ENCODE measurements at regions not wholly inside any gene's neighbourhood (a gene's known extent, or its start where the extent isn't known, plus 50 kb on each side); places are given as distances from the start of the nearest gene placed in this dataset.
"Not testable (repeated sequence)": the region's sequence is repeated elsewhere in the genome, so short reads cannot be mapped to it uniquely, and the experiment has no call there.

DNA sequence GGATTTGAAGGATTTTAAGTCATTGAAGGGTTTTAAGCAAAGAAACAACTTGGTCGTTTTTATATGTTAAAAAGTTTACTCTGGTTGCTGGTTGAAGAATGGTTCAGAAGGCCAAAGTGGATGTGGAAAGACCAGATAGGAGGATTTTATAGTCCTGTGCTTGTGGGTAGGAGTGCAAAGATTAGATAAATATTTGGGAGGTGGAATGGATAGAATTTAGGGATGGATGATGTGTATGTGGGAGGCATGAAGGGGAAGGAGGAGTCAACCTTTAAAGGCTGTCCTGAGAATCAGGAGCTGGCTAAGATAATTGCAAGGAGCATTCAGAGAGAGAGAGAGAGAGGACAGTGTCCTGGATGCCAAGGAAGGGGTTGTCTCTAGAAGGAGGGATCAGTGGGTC lies 190.1 kb upstream of the SPRED2 start:
- DNase-seq = no peak

GRCh38 chr2:65620524-65620923 lies 188.1 kb upstream of the SPRED2 start:
- DNase-seq = no peak

DNA sequence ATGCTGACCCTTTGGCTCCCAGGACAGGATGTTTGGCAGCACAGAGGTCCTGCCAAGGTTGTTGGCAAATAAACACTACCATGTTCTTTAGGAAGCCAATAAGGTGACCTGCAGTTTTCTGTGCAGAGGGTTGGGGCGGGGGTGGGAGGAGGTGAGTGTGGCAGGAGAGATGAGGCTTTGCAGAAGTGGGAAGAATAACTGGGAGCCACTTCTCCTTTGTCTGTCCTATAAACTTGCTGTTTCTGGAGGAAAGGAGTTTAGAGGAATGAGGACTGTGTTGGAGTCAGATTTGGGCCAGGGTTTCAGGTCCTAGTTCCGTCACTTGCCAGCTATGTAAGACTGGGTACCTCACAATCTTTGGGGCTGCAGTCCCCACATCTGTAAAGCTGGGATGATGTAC lies 187.6 kb upstream of the SPRED2 start:
- DNase-seq = no peak

DNA sequence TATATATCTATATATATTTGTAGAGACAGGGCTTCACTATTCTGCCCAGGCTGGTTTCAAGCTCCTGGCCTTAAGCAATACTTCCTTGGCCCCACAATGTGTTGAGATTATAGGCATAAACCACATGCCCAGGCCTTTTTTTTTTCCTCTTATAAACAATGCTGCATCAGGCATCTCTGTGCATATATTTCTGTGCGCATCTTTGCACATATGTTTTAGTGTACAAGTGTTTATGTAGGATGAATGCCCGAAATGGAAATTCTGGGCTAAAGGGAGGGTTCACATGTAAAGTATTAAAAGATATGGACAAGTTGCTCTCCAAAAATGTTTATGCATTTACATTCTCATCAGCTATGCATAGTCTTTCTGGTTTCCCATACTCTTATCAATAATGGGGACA lies 183.2 kb upstream of the SPRED2 start:
- DNase-seq = no peak

DNA sequence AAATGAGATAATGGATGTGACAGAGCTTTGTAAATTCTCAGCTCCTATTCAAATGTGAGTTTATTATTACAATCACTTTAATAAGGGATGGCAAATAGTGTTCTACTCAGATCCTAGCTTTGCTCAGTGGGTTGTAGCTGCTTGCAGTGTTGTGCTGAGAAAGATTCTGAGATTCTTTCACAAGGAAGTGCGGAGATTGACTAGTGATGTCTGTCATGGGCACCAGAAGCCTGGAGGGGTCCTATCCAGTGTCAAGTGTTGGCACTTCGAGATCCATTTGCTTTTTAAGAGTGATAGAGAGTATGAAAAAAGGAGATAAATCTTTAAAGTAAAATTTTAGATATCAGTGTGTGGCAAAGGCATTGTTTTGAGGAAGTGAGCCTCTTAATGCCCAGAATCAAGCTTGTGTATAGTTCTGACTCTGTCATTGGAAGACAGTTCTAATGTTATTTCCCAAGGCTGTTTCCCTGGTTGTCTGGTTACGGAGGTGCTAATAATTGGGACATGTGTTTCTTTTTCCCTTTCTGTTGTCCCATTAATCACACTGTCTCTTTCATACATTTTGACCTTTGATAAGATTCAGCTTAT lies 181.7 kb upstream of the SPRED2 start:
- DNase-seq = no peak

GRCh38 chr2:65611488-65611887 lies 179.1 kb upstream of the SPRED2 start:
- no peak for DNase-seq

- DNase-seq = no peak
Measured at GRCh38 chr2:65608916-65609315, 176.5 kb upstream of the SPRED2 start.

DNA sequence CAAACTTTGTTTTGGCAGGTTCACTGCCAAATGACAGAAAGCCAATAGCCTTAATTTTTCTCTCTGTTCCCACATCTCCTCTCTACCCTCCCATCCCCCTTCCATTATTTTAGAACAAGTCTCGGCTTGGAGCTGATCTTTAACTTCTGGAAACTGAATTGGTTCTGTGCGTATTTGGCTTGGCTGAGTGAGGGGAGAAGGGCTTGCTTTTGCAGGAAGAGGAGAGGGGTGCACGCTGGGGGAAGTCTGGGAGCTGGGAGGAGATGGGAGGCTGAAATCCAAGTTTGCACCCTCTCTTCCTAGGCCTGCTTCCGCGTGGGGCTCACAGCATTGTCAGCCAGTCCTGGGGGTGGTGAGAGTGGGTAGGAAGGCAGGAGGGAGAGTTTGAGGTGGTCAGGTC lies 176.1 kb upstream of the SPRED2 start:
- DNase-seq = no peak

- DNase-seq = no peak
Measured at GRCh38 chr2:65607662-65608305, 175.4 kb upstream of the SPRED2 start.

DNA sequence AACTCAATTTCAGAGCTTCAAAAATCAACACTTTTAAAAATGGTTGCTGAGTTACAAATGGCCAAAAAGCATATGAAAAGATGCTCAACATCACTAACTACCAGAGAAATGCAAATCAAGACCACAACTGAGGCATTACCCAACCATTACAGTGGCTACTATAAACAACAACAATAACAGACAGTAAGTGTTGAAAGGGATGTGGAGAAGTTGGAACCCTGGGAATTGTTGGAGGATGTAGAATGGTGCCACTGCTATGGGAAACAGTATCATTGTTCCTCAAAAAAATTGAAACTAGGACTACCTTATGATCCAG lies 173.3 kb upstream of the SPRED2 start:
- DNase-seq = no peak

GRCh38 chr2:65605058-65605742 lies 172.8 kb upstream of the SPRED2 start:
- DNase-seq = no peak

DNA sequence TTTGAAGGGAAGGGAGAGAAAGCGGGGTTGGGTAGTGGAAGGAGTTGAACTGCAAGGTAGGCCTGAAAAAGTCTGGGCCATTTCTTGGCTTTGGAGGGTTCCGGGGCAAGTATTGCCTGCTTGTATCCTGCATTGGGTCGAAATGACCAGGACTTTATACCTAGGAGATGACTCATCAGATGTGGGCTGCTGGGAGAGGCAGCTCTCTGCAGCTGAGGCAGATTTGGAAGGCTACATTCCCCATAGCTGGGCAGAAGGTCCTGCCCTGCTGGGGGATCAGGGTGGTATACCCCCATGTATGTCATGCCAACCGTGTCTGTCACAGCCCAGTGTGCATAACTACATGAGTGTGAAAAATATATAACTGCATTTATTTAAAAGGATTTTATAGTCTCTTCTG lies 171.8 kb upstream of the SPRED2 start:
- no peak for DNase-seq

- no peak for DNase-seq
Measured at GRCh38 chr2:65602603-65603235, 170.3 kb upstream of the SPRED2 start.

GRCh38 chr2:65600871-65601270 lies 168.5 kb upstream of the SPRED2 start:
- not testable (repeated sequence) for DNase-seq

- DNase-seq = not testable (repeated sequence)
Measured at GRCh38 chr2:65600351-65600750, 168.0 kb upstream of the SPRED2 start.

DNA sequence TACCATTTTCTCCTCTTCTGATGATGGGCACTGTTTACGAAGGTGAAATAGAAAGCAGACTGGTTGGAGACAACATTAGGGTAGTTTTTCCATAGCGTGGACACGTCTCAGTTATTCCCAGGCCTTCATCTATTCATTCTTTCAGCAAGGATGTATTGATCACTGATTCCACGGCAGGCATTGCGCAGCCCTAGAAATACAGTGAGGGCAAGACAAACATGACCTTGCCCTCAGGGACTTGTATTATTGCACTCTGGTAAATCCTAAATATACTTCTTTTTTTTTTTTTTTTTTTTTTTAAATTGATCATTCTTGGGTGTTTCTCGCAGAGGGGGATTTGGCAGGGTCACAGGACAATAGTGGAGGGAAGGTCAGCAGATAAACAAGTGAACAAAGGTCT lies 167.3 kb upstream of the SPRED2 start:
- DNase-seq = no peak

DNA sequence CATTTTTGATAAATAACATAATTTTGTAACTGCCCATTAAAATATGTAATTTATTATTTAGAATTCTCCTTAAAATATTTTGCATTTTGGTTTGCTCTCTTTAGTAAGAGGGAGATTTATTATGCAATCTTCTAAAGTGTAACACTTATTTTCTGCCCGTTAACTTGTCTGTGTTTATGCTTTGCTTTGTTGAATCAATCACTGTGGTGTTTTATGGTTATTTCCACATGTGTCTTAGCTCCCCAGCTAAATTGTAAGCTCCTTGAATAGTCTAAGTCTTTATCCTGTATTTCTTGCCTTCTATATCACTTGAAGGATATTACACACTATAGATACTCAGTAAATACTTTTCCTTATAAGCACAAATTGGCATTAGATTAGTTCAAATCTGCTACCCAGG lies 166.6 kb upstream of the SPRED2 start:
- DNase-seq = no peak

- DNase-seq = no peak
Measured at GRCh38 chr2:65598264-65598663, 165.9 kb upstream of the SPRED2 start.

DNA sequence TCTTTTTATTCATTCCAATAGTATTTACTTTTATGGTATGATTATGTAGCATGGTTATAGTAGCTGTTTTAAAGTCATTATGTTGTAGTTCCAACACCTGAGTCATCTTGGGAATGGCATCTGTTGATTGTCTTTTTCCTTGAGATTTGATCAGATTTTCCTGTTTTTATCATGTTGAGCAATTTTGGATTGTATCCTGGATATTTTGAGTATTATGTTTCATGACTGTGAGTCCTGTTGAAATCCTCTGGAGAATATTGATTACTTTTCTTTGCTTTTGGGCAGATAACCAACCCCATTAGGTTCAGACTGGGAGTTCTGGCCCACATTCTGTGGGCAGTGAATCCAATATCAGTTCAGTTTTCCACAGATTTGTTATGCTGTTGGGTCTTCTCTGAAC lies 163.2 kb upstream of the SPRED2 start:
- no peak for DNase-seq

GRCh38 chr2:65594150-65594549 lies 161.8 kb upstream of the SPRED2 start:
- no peak for DNase-seq

DNA sequence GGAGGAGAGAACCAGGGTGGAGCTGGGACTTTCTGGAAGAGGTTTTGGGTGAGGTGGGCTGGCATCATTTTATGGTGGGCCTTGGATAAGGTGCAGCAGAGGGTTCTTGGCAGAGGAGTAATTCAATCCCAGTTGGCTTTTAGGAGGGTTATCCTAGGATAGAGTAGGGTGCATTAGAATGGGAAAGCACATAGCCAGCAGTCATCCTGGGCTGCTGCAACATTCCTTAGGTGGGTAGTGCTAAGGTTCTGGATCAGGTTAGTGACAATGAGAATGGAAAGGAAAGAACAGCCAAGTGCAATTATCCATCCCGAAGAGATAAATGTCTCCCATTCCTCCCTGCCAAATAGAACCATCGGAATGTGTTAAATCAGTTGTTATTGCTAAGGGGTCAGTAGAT lies 157.3 kb upstream of the SPRED2 start:
- no peak for DNase-seq

- DNase-seq = no peak
Measured at GRCh38 chr2:65587779-65588178, 155.4 kb upstream of the SPRED2 start.

DNA sequence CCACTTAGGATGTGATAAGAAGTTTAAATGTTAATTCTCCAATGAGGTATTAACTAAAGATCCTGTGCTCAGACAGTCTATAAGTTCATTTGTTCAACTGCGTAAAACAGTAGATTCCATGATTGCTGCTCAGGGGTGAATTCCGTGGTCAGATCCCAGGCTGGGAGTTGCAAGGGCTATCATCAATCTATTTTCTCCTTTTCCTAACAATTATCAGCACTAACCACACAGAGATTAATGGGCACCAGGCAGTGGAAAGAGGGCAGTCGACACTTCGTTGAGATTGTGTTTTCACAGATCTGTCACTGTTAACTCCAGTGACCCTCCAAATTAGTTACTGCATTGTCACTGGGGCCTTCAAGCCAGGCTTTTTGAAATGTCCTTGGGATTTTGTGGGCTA lies 154.1 kb upstream of the SPRED2 start:
- no peak for DNase-seq

DNA sequence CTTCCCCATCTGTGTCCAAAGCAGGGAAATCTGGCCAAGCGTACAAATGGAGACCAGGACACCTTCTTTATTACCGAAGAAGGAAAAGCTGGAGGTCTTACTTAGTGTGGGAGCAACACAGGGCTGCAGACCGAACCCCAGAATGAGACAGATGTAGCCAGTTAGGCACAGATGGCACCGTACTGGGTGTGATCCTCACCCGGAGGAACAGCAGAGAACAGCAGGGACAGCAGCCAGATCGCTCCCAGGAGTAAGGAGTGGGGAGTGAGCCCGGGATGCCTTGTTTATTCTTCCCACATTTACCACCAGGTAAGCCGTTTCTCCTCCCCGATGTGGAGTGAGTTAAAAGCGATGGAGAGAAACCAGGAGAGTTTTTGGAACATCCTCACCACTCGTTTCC lies 150.7 kb upstream of the SPRED2 start:
- DNase-seq = no peak

All from activated effector memory CD4-positive, alpha-beta T cell treated with anti-CD3 and anti-CD28 coated beads, Interleukin-2, amount 50 U/mL, for 16 hours (primary cell).